GM12878 (cell line): ENCODE measurements at regions not wholly inside any gene's neighbourhood (a gene's known extent, or its start where the extent isn't known, plus 50 kb on each side); places are given as distances from the start of the nearest gene placed in this dataset.

Experiments
- ATAC-seq: fragments of 200-7000 bp; cut with Tn5 transposase; 3 replicates; pipeline ENCODE4 v1.9.1; 2020; ENCODE audit warnings: mild to moderate bottlenecking, moderate library complexity
- BruUV-seq: library from RNA; stranded (reverse); fragments of 400-500 nt; replicated peaks from 2 replicates; lab custom pipeline; 2021; lab: Mats Ljungman, UMichigan
- CTCF ChIA-PET: fragments of 300-600 bp; sonication (Branson Sonifier 250); formaldehyde crosslinking; extraction: SDS; loops from one replicate; lab custom pipeline; 2021; ENCODE audit warnings: inconsistent platforms; lab: Yijun Ruan, JAX
- POLR2A ChIA-PET: fragments of 350-600 bp; formaldehyde crosslinking; extraction: SDS; loops from one replicate; lab custom pipeline; 2021; ENCODE audit warnings: inconsistent platforms; lab: Charles Lee
- RAD21 ChIA-PET: fragments of 300-600 bp; sonication (Branson Sonifier 250); formaldehyde crosslinking; loops from one replicate; lab custom pipeline; 2023; ENCODE audit warnings: antibody characterized with exemption; ENCODE audit not compliant: unreplicated experiment; lab: Charles Lee
- SMC1A ChIA-PET: fragments of 300-600 bp; sonication (Branson Sonifier 250); formaldehyde crosslinking; loops from one replicate; lab custom pipeline; 2023; ENCODE audit not compliant: unreplicated experiment, uncharacterized antibody; lab: Charles Lee
- DNase-seq: peaks from one replicate; pipeline ENCODE4 v3.0.0-alpha.2; 2011; ENCODE audit warnings: low read depth, low spot score
- FAIRE-seq: peaks from 3 replicates; lab custom pipeline; 2011; peaks lifted over from hg19 to GRCh38; lab: Jason Lieb, UNC
- H2AFZ ChIP-seq: 2 replicates; pipeline ENCODE4 v1.6.0; 2011; ENCODE audit warnings: low read depth, low read length, control low read depth; ENCODE audit not compliant: control insufficient read depth
- H3K27ac ChIP-seq: 2 replicates; pipeline ENCODE4 v1.5.1; 2011; ENCODE audit warnings: control low read depth; ENCODE audit not compliant: control insufficient read depth, insufficient read depth
- H3K27me3 ChIP-seq, 2 experiments: replicated peaks in 1 of 2; 2 replicates each; pipeline versions ENCODE4 v1.6.0 to v1.6.1; 2011; ENCODE audit warnings: low read length in 1 of 2; ENCODE audit not compliant: control insufficient read depth in 2 of 2, insufficient read depth in 2 of 2
- H3K36me3 ChIP-seq, 2 experiments: 2 replicates each; pipeline ENCODE4 v1.5.1; 2011; ENCODE audit warnings: low read length in 1 of 2; ENCODE audit not compliant: control insufficient read depth in 2 of 2, insufficient read depth in 2 of 2
- H3K4me1 ChIP-seq: 2 replicates; pipeline ENCODE4 v1.6.1; 2011; ENCODE audit warnings: mild to moderate bottlenecking, low read length, moderate library complexity, mixed read lengths; ENCODE audit not compliant: control insufficient read depth, insufficient read depth
- H3K4me2 ChIP-seq: 2 replicates; pipeline ENCODE4 v1.6.0; 2011; ENCODE audit warnings: control low read depth; ENCODE audit not compliant: control insufficient read depth, insufficient read depth
- H3K4me3 ChIP-seq: fragments of 200-600 bp; sonication (generic); 2 replicates; pipeline ENCODE4 v1.5.1; 2016
- H3K79me2 ChIP-seq: 2 replicates; pipeline ENCODE4 v1.6.0; 2011; ENCODE audit warnings: low read length; ENCODE audit not compliant: control insufficient read depth, insufficient read depth
- H3K9ac ChIP-seq: 2 replicates; pipeline ENCODE4 v1.8.0; 2011; ENCODE audit warnings: low read length, control low read depth, mixed read lengths; ENCODE audit not compliant: control insufficient read depth, insufficient read depth
- H3K9me3 ChIP-seq: replicated peaks from 3 replicates; pipeline ENCODE4 v1.5.1; 2011; ENCODE audit warnings: mild to moderate bottlenecking, low read length; ENCODE audit not compliant: control insufficient read depth, insufficient read depth
- H4K20me1 ChIP-seq: 2 replicates; pipeline ENCODE4 v1.6.0; 2011; ENCODE audit not compliant: control insufficient read depth, insufficient read depth
- ASH2L ChIP-seq: fragments of 300-600, 200-600 bp; sonication (generic); IDR thresholded peaks from 2 replicates; pipeline ENCODE4 v1.6.1; 2017; ENCODE audit warnings: low read depth, mild to moderate bottlenecking, borderline replicate concordance
- ATF7 ChIP-seq: fragments of 450-650 bp; IDR thresholded peaks from 2 replicates; pipeline ENCODE4 v1.6.1; 2016; ENCODE audit warnings: low read depth, mild to moderate bottlenecking
- BHLHE40 ChIP-seq, 2 experiments: fragments of 450-650 bp in 1 of 2; IDR thresholded peaks; 2 replicates each; pipeline ENCODE4 v1.6.1; 2011 to 2017; ENCODE audit warnings: low read depth in 2 of 2, borderline replicate concordance in 1 of 2, improper control_type of control experiment in 1 of 2, low read length in 1 of 2, mild to moderate bottlenecking in 1 of 2
- CHD4 ChIP-seq: fragments of 200-600 bp; sonication (generic); IDR thresholded peaks from 2 replicates; pipeline ENCODE4 v1.6.1; 2016; ENCODE audit warnings: mild to moderate bottlenecking
- ESRRA ChIP-seq: IDR thresholded peaks from 2 replicates; pipeline ENCODE4 v1.6.1; 2012; ENCODE audit warnings: mild to moderate bottlenecking, low read length, improper control_type of control experiment
- FOS ChIP-seq: IDR thresholded peaks from 3 replicates; pipeline ENCODE4 v1.6.1; 2011; ENCODE audit warnings: borderline replicate concordance; ENCODE audit not compliant: insufficient read length; ENCODE audit errors: extremely low read depth
- IKZF2 ChIP-seq, 2 experiments: fragments of 450-650 bp; IDR thresholded peaks; 2 replicates each; pipeline ENCODE4 v1.6.1; 2017; ENCODE audit warnings: mild to moderate bottlenecking in 2 of 2, moderate library complexity in 2 of 2
- JUNB ChIP-seq: IDR thresholded peaks from 2 replicates; pipeline ENCODE4 v1.6.1; 2016; ENCODE audit warnings: antibody characterized with exemption, mild to moderate bottlenecking
- MEF2A ChIP-seq: IDR thresholded peaks from 2 replicates; pipeline ENCODE4 v1.6.1; 2011; ENCODE audit warnings: low read depth, mild to moderate bottlenecking, low read length, moderate library complexity; ENCODE audit not compliant: insufficient read depth
- MEF2B ChIP-seq: fragments of 450-650 bp; IDR thresholded peaks from 2 replicates; pipeline ENCODE4 v1.6.1; 2018; ENCODE audit warnings: mild to moderate bottlenecking, moderate library complexity; ENCODE audit not compliant: partially characterized antibody, poor library complexity, severe bottlenecking
- POU2F2 ChIP-seq: IDR thresholded peaks from 3 replicates; pipeline ENCODE4 v1.6.1; 2011; ENCODE audit warnings: low read depth, mild to moderate bottlenecking, low read length, borderline replicate concordance
- RB1 ChIP-seq: fragments of 450-650 bp; formaldehyde crosslinking; IDR thresholded peaks from 2 replicates; pipeline ENCODE4 v1.6.1; 2017; ENCODE audit warnings: mild to moderate bottlenecking, borderline replicate concordance
- SRF ChIP-seq, 2 experiments: IDR thresholded peaks; 2 replicates each; pipeline ENCODE4 v1.6.1; 2011; ENCODE audit warnings: low read depth in 2 of 2, low read length in 2 of 2, mild to moderate bottlenecking in 1 of 2, moderate library complexity in 1 of 2
- TARDBP ChIP-seq: IDR thresholded peaks from 2 replicates; pipeline ENCODE4 v1.6.1; 2016; ENCODE audit warnings: borderline replicate concordance
- TCF12 ChIP-seq: IDR thresholded peaks from 2 replicates; pipeline ENCODE4 v1.6.1; 2011; ENCODE audit warnings: low read depth, mild to moderate bottlenecking, low read length
- ZNF24 ChIP-seq: fragments of 450-650 bp; IDR thresholded peaks from 2 replicates; pipeline ENCODE4 v1.6.1; 2017; ENCODE audit warnings: antibody characterized with exemption, mild to moderate bottlenecking
- ZNF274 ChIP-seq: IDR thresholded peaks from one replicate; pipeline ENCODE4 v1.8.0; 2011; ENCODE audit not compliant: insufficient read length, insufficient read depth
- WGBS: methylation state at CpG from one replicate; pipeline ENCODE4 v1.1.6; 2016; ENCODE audit warnings: low lambda C conversion rate; ENCODE audit not compliant: insufficient replicate concordance, insufficient coverage; ENCODE audit errors: missing lambda C conversion rate; 5-methylcytosine and 5-hydroxymethylcytosine counted together
- in situ Hi-C: fragments of 300-500 bp; cut with MboI; formaldehyde crosslinking; loops from 9 replicates; pipeline ENCODE4 v1.14.3; 2018; ENCODE audit warnings: mixed read lengths
- intact Hi-C: fragments of 100-400 bp; cut with micrococcal nuclease; formaldehyde crosslinking; loops from one replicate; pipeline ENCODE4 v1.14.2; 2022; ENCODE audit not compliant: unreplicated experiment
- TF ChIP-seq, protein P1 (sequence below), 3 experiments: IDR thresholded peaks in 2 of 3; conservative IDR thresholded peaks in 1 of 3; 2 replicates each; pipeline ENCODE4 v1.5.1; 2011; ENCODE audit warnings: low read depth in 3 of 3, low read length in 3 of 3, mild to moderate bottlenecking in 3 of 3, control low read depth in 2 of 3, moderate library complexity in 2 of 3, inconsistent platforms in 1 of 3, mixed read lengths in 1 of 3; ENCODE audit not compliant: control insufficient read depth in 2 of 3, insufficient read depth in 1 of 3; ENCODE audit errors: extremely low read depth in 1 of 3
- TF ChIP-seq, protein P2 (sequence below): fragments of 450-650 bp; IDR thresholded peaks from 2 replicates; pipeline ENCODE4 v1.6.1; 2016; ENCODE audit warnings: mild to moderate bottlenecking
- TF ChIP-seq, protein P3 (sequence below): fragments of 450-650 bp; IDR thresholded peaks from 2 replicates; pipeline ENCODE4 v1.6.1; 2018; ENCODE audit warnings: mild to moderate bottlenecking, low read depth, moderate library complexity; ENCODE audit not compliant: partially characterized antibody

DNA sequence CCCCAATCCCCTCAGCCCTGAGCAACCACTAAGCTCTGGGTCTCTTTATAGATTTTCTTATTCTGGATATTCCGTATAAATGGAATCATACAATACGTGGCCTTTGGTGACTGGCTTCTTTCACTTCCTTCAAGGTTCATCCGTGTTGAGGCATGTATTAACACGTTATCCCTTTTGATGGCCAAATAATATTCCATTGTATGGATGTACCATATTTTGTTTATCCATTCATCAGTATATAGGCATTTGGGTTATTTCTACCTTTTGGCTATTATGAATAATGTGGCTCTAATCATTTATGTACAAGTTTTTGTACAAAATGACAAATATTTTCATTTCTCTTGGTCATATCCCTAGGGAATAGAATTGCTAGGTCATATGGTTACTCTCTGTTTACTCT is 284.4 kb downstream of the FAM43A start (continued):
- no peak for TF ChIP-seq SRF (IDR thresholded peaks at IDR 0.05; ENCODE audit: low read depth in 2 of 2, low read length in 2 of 2)

DNA sequence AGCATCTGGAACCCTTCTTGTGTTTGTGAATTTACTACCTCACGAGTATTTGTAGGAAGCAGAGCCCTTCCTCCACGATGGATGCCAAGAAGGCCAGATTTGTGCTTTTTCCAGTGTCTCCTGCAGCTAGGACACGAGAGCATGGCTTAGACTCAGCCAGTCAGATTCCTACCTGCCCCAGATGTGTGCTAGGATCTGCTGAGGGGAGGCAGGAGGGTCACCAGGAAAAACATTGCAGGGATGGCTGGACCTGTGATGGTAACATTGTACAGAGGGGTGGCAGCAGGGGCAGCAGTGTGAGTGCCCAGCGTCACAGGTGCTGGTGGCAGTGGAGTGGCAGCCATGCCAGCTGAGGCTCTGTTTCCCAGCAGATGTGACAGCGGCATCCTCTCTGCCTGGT is 285.3 kb downstream of the FAM43A start:
- Histone ChIP-seq H3K27ac (no peak overlapping the region), H3K27me3 (peaks cover 0 to 2% of the 10 kb centered on the region in 2 experiments; a peak in 3 of 4 replicates), H3K79me2 (no peaks in the 10 kb centered on the region), H3K9ac (no peak overlapping the region), H4K20me1 (no peaks in the 10 kb centered on the region), H3K4me2 (no peak overlapping the region), H3K4me3 (no peak overlapping the region), H2AFZ (no peak overlapping the region), H3K36me3 (no peaks in the 10 kb centered on the region), H3K9me3 (no peaks in the 10 kb centered on the region; the same call in 2 of the 3 replicates), H3K4me1 (no peaks in the 10 kb centered on the region)
- POLR2A ChIA-PET, result no interaction called here
- intact Hi-C loops (no loop called here), in situ Hi-C loops (no loop called here)
- ATAC-seq (no peak), FAIRE-seq (no peak), DNase-seq (no peak)
- no TSS peak for BruUV-seq
- CTCF ChIA-PET, result no interaction called here
- RAD21 ChIA-PET, result no interaction called here
- SMC1A ChIA-PET, result no interaction called here
- WGBS, result 28% methylated on average over 5 of the region's 5 CpGs
- TF ChIP-seq ASH2L, result no peak
- no peak for TF ChIP-seq FOS
- TF ChIP-seq TARDBP, result no peak
- no peak for TF ChIP-seq BHLHE40 (IDR thresholded peaks at IDR 0.05; ENCODE audit: borderline replicate concordance in 1 of 2, low read depth in 2 of 2, low read length in 1 of 2)
- no peak for TF ChIP-seq POU2F2
- no peak for TF ChIP-seq MEF2B
- no peak for TF ChIP-seq IKZF2 (IDR thresholded peaks at IDR 0.05)
- no peak for TF ChIP-seq RB1
- no peak for TF ChIP-seq ESRRA
- no peak for TF ChIP-seq TCF12
- TF ChIP-seq, protein P1, sequence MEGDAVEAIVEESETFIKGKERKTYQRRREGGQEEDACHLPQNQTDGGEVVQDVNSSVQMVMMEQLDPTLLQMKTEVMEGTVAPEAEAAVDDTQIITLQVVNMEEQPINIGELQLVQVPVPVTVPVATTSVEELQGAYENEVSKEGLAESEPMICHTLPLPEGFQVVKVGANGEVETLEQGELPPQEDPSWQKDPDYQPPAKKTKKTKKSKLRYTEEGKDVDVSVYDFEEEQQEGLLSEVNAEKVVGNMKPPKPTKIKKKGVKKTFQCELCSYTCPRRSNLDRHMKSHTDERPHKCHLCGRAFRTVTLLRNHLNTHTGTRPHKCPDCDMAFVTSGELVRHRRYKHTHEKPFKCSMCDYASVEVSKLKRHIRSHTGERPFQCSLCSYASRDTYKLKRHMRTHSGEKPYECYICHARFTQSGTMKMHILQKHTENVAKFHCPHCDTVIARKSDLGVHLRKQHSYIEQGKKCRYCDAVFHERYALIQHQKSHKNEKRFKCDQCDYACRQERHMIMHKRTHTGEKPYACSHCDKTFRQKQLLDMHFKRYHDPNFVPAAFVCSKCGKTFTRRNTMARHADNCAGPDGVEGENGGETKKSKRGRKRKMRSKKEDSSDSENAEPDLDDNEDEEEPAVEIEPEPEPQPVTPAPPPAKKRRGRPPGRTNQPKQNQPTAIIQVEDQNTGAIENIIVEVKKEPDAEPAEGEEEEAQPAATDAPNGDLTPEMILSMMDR (IDR thresholded peaks at IDR 0.05 in 2 of 3, conservative IDR thresholded peaks at IDR 0.05 in 1 of 3; ENCODE audit: control insufficient read depth in 2 of 3, extremely low read depth in 1 of 3, insufficient read depth in 1 of 3, low read depth in 3 of 3, low read length in 3 of 3), result no peak
- no peak for TF ChIP-seq MEF2A
- TF ChIP-seq, protein P2, sequence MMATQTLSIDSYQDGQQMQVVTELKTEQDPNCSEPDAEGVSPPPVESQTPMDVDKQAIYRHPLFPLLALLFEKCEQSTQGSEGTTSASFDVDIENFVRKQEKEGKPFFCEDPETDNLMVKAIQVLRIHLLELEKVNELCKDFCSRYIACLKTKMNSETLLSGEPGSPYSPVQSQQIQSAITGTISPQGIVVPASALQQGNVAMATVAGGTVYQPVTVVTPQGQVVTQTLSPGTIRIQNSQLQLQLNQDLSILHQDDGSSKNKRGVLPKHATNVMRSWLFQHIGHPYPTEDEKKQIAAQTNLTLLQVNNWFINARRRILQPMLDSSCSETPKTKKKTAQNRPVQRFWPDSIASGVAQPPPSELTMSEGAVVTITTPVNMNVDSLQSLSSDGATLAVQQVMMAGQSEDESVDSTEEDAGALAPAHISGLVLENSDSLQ, result no peak
- TF ChIP-seq JUNB, result no peak
- no peak for TF ChIP-seq ZNF274
- TF ChIP-seq, protein P3, sequence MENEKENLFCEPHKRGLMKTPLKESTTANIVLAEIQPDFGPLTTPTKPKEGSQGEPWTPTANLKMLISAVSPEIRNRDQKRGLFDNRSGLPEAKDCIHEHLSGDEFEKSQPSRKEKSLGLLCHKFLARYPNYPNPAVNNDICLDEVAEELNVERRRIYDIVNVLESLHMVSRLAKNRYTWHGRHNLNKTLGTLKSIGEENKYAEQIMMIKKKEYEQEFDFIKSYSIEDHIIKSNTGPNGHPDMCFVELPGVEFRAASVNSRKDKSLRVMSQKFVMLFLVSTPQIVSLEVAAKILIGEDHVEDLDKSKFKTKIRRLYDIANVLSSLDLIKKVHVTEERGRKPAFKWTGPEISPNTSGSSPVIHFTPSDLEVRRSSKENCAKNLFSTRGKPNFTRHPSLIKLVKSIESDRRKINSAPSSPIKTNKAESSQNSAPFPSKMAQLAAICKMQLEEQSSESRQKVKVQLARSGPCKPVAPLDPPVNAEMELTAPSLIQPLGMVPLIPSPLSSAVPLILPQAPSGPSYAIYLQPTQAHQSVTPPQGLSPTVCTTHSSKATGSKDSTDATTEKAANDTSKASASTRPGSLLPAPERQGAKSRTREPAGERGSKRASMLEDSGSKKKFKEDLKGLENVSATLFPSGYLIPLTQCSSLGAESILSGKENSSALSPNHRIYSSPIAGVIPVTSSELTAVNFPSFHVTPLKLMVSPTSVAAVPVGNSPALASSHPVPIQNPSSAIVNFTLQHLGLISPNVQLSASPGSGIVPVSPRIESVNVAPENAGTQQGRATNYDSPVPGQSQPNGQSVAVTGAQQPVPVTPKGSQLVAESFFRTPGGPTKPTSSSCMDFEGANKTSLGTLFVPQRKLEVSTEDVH, result no peak
- TF ChIP-seq ATF7, result no peak
- no peak for TF ChIP-seq ZNF24
- no peak for TF ChIP-seq CHD4
